SK-N-SH (cell line): ENCODE measurements at regions not wholly inside any gene's neighbourhood (a gene's known extent, or its start where the extent isn't known, plus 50 kb on each side); places are given as distances from the start of the nearest gene placed in this dataset.
A peak's percentile ranks its signal among the peaks of the same experiment; 100 is the strongest.

ENCODE experiments used
- CTCF ChIA-PET: fragments of 300-600, 350-600 bp; formaldehyde crosslinking; extraction: SDS; loops from one replicate; lab custom pipeline; 2021; lab: Yijun Ruan, JAX
- POLR2A ChIA-PET: fragments of 350-600 bp; sonication (Branson Sonifier 250); formaldehyde crosslinking; extraction: SDS; loops from one replicate; lab custom pipeline; 2020; ENCODE audit warnings: antibody characterized with exemption, inconsistent platforms; lab: Yijun Ruan, JAX
- DNase-seq: peaks from one replicate; pipeline ENCODE4 v3.0.0; 2012
- H2AFZ ChIP-seq: fragments of 200-600 bp; sonication (generic); 2 replicates; pipeline ENCODE4 v1.8.1; 2016; ENCODE audit warnings: antibody characterized with exemption, mild to moderate bottlenecking, low read depth
- H3F3A ChIP-seq: fragments of 200-600 bp; sonication (generic); replicated peaks from 2 replicates; pipeline ENCODE3; 2016; ENCODE audit warnings: antibody characterized with exemption, mild to moderate bottlenecking; ENCODE audit not compliant: insufficient read depth
- H3K27ac ChIP-seq, 2 experiments: fragments of 200-500 bp in 1 of 2; fragments of 200-600 bp in 1 of 2; sonication (Bioruptor generic) in 1 of 2; sonication (generic), shearing (Covaris generic) in 1 of 2; 2 replicates each; pipeline versions ENCODE4 v1.5.1 to v1.6.1; 2014 to 2016; ENCODE audit warnings: low read depth in 2 of 2, inconsistent platforms in 1 of 2, low read length in 1 of 2, mild to moderate bottlenecking in 1 of 2, mixed read lengths in 1 of 2
- H3K27me3 ChIP-seq: fragments of 200-600 bp; sonication (generic), shearing (Covaris generic); 2 replicates; pipeline ENCODE4 v1.6.1; 2016; ENCODE audit warnings: mixed run types; ENCODE audit not compliant: insufficient read depth
- H3K36me3 ChIP-seq, 2 experiments: fragments of 200-500 bp in 1 of 2; fragments of 200-600 bp in 1 of 2; sonication (Bioruptor generic) in 1 of 2; sonication (generic) in 1 of 2; replicated peaks in 1 of 2; 2 replicates each; pipeline versions ENCODE3 to v1.5.1; 2014 to 2016; ENCODE audit warnings: low read length in 1 of 2, mild to moderate bottlenecking in 1 of 2; ENCODE audit not compliant: insufficient read depth in 2 of 2, control insufficient read depth in 1 of 2
- H3K4me1 ChIP-seq, 2 experiments: fragments of 200-500 bp in 1 of 2; fragments of 200-600 bp in 1 of 2; sonication (Bioruptor generic) in 1 of 2; sonication (generic), shearing (Covaris generic) in 1 of 2; 2 replicates each; pipeline versions ENCODE4 v1.5.1 to v1.6.1; 2014 to 2016; ENCODE audit warnings: low read depth in 1 of 2, low read length in 1 of 2, mixed run types in 1 of 2; ENCODE audit not compliant: insufficient read depth in 2 of 2, control insufficient read depth in 1 of 2
- H3K4me2 ChIP-seq: fragments of 200-600 bp; sonication (generic), shearing (Covaris generic); 2 replicates; pipeline ENCODE4 v1.6.1; 2017; ENCODE audit warnings: mixed run types
- H3K4me3 ChIP-seq, 2 experiments: fragments of 200-500 bp in 1 of 2; fragments of 200-600 bp in 1 of 2; sonication (Bioruptor generic) in 1 of 2; sonication (generic), shearing (Covaris generic) in 1 of 2; 2 replicates each; pipeline versions ENCODE4 v1.5.1 to v1.8.1; 2014 to 2016; ENCODE audit warnings: low read depth in 2 of 2, inconsistent platforms in 1 of 2, low read length in 1 of 2, mild to moderate bottlenecking in 1 of 2, mixed read lengths in 1 of 2, moderate library complexity in 1 of 2
- H3K79me2 ChIP-seq: fragments of 200-600 bp; sonication (generic); 2 replicates; pipeline ENCODE4 v1.8.1; 2017; ENCODE audit warnings: mild to moderate bottlenecking; ENCODE audit not compliant: insufficient read depth
- H3K9ac ChIP-seq: fragments of 200-600 bp; sonication (generic); 2 replicates; pipeline ENCODE4 v1.6.1; 2017; ENCODE audit warnings: mixed run types
- H3K9me2 ChIP-seq: fragments of 200-600 bp; sonication (generic); 2 replicates; pipeline ENCODE4 v1.6.1; 2017; ENCODE audit warnings: mixed run types
- H3K9me3 ChIP-seq: fragments of 200-600 bp; sonication (generic); 2 replicates; pipeline ENCODE4 v1.6.1; 2017; ENCODE audit warnings: mixed run types, mild to moderate bottlenecking, moderate library complexity
- H4K20me1 ChIP-seq: fragments of 200-600 bp; sonication (generic); 2 replicates; pipeline ENCODE4 v1.6.1; 2017; ENCODE audit warnings: mild to moderate bottlenecking, mixed run types; ENCODE audit not compliant: insufficient read depth
- CHD2 ChIP-seq: fragments of 150-350 bp; IDR thresholded peaks from 2 replicates; pipeline ENCODE4 v1.6.1; 2018; ENCODE audit warnings: low read length; ENCODE audit not compliant: partially characterized antibody
- FOSL2 ChIP-seq: IDR thresholded peaks from 2 replicates; pipeline ENCODE4 v1.4.0; 2012; ENCODE audit warnings: low read depth, mild to moderate bottlenecking, moderate library complexity, borderline replicate concordance
- FOXJ3 ChIP-seq: sonication (generic); formaldehyde crosslinking; IDR thresholded peaks from 2 replicates; pipeline ENCODE4 v1.5.1; 2020; ENCODE audit warnings: mild to moderate bottlenecking, missing genetic modification reagents
- GATA2 ChIP-seq: sonication (generic); formaldehyde crosslinking; IDR thresholded peaks from 2 replicates; pipeline ENCODE4 v1.5.0; 2020; ENCODE audit warnings: mild to moderate bottlenecking, missing genetic modification reagents
- IRF3 ChIP-seq: fragments of 150-350 bp; IDR thresholded peaks from 2 replicates; pipeline ENCODE4 v1.6.1; 2016; ENCODE audit warnings: mild to moderate bottlenecking, low read depth, low read length
- MEF2A ChIP-seq: IDR thresholded peaks from 2 replicates; pipeline ENCODE4 v1.4.0; 2012; ENCODE audit warnings: low read depth, borderline replicate concordance
- NFIC ChIP-seq: IDR thresholded peaks from 2 replicates; pipeline ENCODE4 v1.4.0; 2012; ENCODE audit warnings: borderline replicate concordance
- RAD21 ChIP-seq: IDR thresholded peaks from 2 replicates; pipeline ENCODE4 v1.6.1; 2012; ENCODE audit warnings: mild to moderate bottlenecking, low read length
- RCOR1 ChIP-seq: fragments of 150-350 bp; IDR thresholded peaks from 2 replicates; pipeline ENCODE4 v1.6.1; 2017; ENCODE audit warnings: antibody characterized with exemption, low read length
- RFX5 ChIP-seq: IDR thresholded peaks from 2 replicates; pipeline ENCODE4 v1.6.1; 2012; ENCODE audit warnings: mild to moderate bottlenecking, improper control_type of control experiment, low read length
- SMC3 ChIP-seq: IDR thresholded peaks from 2 replicates; pipeline ENCODE4 v1.6.1; 2012; ENCODE audit warnings: low read depth, low read length, improper control_type of control experiment
- TCF12 ChIP-seq: IDR thresholded peaks from 2 replicates; pipeline ENCODE4 v1.4.0; 2012
- TEAD4 ChIP-seq: IDR thresholded peaks from 2 replicates; pipeline ENCODE4 v1.4.0; 2012; ENCODE audit warnings: mild to moderate bottlenecking, borderline replicate concordance; ENCODE audit not compliant: insufficient read depth
- USF1 ChIP-seq: IDR thresholded peaks from 2 replicates; pipeline ENCODE4 v1.4.0; 2012; ENCODE audit warnings: low read depth, borderline replicate concordance
- WGBS: methylation state at CpG from one replicate; pipeline ENCODE4 v1.1.6; 2017; ENCODE audit warnings: low lambda C conversion rate; 5-methylcytosine and 5-hydroxymethylcytosine counted together
- TF ChIP-seq, protein P1 (sequence below): fragments of 200-600 bp; sonication (generic); IDR thresholded peaks from 2 replicates; pipeline ENCODE4 v1.6.1; 2017; ENCODE audit warnings: antibody characterized with exemption, mild to moderate bottlenecking, moderate library complexity
- TF ChIP-seq, protein P2 (sequence below): IDR thresholded peaks from 2 replicates; pipeline ENCODE4 v1.6.1; 2012; ENCODE audit warnings: mild to moderate bottlenecking, low read depth, low read length, moderate library complexity

GRCh38 chr3:152524198-152525140, 255.7 kb downstream of the MBNL1 start:
- Histone ChIP-seq H3K4me3 (no peak overlapping the region; a peak in 1 of 4 replicates), H3K36me3 (no peaks in the 10 kb centered on the region), H3F3A (no peaks in the 10 kb centered on the region), H3K4me2 (no peak overlapping the region), H3K27me3 (no peaks in the 10 kb centered on the region), H3K9me3 (no peaks in the 10 kb centered on the region), H3K9me2 (no peaks in the 10 kb centered on the region), H3K79me2 (no peaks in the 10 kb centered on the region), H4K20me1 (no peaks in the 10 kb centered on the region), H3K27ac (no peak overlapping the region), H3K4me1 (no peaks in the 10 kb centered on the region), H3K9ac (no peak overlapping the region), H2AFZ (no peak overlapping the region)
- ChIA-PET POLR2A (no interaction called here), CTCF (interaction anchor here (0.6 to 2.1 kb wide), 27 partner anchors 9 to 479 kb away, joined by 3 to 13 read pairs (median 4); no protein-coding TSS in a partner anchor)
- DNase-seq: peak; percentile 21
- TF ChIP-seq SMC3 (peak; percentile 44), FOXJ3 (CRISPR knock-in tag) (no peak), RAD21 (peak; percentile 71), CHD2 (peak; percentile 15), TEAD4 (no peak), TCF12 (no peak)
- TF ChIP-seq, protein P1, sequence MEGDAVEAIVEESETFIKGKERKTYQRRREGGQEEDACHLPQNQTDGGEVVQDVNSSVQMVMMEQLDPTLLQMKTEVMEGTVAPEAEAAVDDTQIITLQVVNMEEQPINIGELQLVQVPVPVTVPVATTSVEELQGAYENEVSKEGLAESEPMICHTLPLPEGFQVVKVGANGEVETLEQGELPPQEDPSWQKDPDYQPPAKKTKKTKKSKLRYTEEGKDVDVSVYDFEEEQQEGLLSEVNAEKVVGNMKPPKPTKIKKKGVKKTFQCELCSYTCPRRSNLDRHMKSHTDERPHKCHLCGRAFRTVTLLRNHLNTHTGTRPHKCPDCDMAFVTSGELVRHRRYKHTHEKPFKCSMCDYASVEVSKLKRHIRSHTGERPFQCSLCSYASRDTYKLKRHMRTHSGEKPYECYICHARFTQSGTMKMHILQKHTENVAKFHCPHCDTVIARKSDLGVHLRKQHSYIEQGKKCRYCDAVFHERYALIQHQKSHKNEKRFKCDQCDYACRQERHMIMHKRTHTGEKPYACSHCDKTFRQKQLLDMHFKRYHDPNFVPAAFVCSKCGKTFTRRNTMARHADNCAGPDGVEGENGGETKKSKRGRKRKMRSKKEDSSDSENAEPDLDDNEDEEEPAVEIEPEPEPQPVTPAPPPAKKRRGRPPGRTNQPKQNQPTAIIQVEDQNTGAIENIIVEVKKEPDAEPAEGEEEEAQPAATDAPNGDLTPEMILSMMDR: peak; percentile 96
- WGBS: 50% methylated on average over 3 of the region's 3 CpGs

DNA sequence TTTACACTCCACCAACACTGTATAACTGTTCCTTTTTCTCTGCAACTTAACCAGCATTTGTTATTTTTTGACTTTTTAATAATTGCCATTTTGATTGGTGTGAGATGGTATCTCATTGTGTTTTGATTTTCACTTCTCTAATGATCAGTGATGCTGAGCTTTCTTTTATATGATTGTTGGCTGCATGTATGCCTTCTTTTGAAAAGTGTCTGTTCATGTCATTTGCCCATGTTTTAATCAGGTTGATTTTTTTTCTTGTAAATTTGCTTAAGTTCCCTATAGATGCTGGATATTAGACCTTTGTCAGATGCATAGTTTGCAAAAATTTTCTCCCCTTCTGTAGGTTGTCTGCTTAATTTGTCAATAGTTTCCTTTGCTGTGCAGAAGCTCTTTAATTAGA, 263.0 kb downstream of the MBNL1 start:
- Histone ChIP-seq H2AFZ (no peak overlapping the region), H3K27ac (no peak overlapping the region), H4K20me1 (no peaks in the 10 kb centered on the region), H3K9me3 (no peaks in the 10 kb centered on the region), H3K9ac (no peak overlapping the region), H3K4me1 (no peaks in the 10 kb centered on the region), H3K36me3 (no peaks in the 10 kb centered on the region), H3K9me2 (no peaks in the 10 kb centered on the region), H3K4me2 (no peak overlapping the region), H3F3A (no peaks in the 10 kb centered on the region), H3K4me3 (no peak overlapping the region), H3K27me3 (0 out of 2 replicates have a peak, but pooled peaks cover 4% of the 10 kb centered on the region), H3K79me2 (no peaks in the 10 kb centered on the region)
- ChIA-PET POLR2A (no interaction called here), CTCF (no interaction called here)
- DNase-seq: no peak
- TF ChIP-seq MEF2A (no peak), GATA2 (CRISPR knock-in tag) (no peak), USF1 (no peak), NFIC (no peak), IRF3 (no peak), FOSL2 (no peak), RCOR1 (no peak), RFX5 (no peak), FOXJ3 (CRISPR knock-in tag) (no peak), CHD2 (no peak)
- TF ChIP-seq, protein P1: no peak
- TF ChIP-seq, protein P2, sequence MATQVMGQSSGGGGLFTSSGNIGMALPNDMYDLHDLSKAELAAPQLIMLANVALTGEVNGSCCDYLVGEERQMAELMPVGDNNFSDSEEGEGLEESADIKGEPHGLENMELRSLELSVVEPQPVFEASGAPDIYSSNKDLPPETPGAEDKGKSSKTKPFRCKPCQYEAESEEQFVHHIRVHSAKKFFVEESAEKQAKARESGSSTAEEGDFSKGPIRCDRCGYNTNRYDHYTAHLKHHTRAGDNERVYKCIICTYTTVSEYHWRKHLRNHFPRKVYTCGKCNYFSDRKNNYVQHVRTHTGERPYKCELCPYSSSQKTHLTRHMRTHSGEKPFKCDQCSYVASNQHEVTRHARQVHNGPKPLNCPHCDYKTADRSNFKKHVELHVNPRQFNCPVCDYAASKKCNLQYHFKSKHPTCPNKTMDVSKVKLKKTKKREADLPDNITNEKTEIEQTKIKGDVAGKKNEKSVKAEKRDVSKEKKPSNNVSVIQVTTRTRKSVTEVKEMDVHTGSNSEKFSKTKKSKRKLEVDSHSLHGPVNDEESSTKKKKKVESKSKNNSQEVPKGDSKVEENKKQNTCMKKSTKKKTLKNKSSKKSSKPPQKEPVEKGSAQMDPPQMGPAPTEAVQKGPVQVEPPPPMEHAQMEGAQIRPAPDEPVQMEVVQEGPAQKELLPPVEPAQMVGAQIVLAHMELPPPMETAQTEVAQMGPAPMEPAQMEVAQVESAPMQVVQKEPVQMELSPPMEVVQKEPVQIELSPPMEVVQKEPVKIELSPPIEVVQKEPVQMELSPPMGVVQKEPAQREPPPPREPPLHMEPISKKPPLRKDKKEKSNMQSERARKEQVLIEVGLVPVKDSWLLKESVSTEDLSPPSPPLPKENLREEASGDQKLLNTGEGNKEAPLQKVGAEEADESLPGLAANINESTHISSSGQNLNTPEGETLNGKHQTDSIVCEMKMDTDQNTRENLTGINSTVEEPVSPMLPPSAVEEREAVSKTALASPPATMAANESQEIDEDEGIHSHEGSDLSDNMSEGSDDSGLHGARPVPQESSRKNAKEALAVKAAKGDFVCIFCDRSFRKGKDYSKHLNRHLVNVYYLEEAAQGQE: no peak
